K562 (cell line): ENCODE measurements at regions not wholly inside any gene's neighbourhood (a gene's known extent, or its start where the extent isn't known, plus 50 kb on each side); places are given as distances from the start of the nearest gene placed in this dataset.

Source experiments
- ATAC-seq: fragments of 200-7000 bp; cut with Tn5 transposase; 3 replicates; pipeline ENCODE4 v1.9.1; 2020; ENCODE audit warnings: moderate library complexity
- BruUV-seq: library from RNA; stranded (reverse); fragments of 400-500 nt; replicated peaks from 2 replicates; lab custom pipeline; 2021; lab: Mats Ljungman, UMichigan
- CTCF ChIA-PET: fragments of 300-600 bp; formaldehyde crosslinking; extraction: SDS; loops from one replicate; lab custom pipeline; 2021; ENCODE audit warnings: low intra/inter-chr PET ratio; lab: Yijun Ruan, JAX
- POLR2A ChIA-PET: fragments of 300-600, 350-650 bp; sonication (Branson Sonifier 250); formaldehyde crosslinking; extraction: SDS; loops from one replicate; lab custom pipeline; 2021; ENCODE audit warnings: antibody characterized with exemption, inconsistent platforms; lab: Yijun Ruan, JAX
- DNase-seq, 4 experiments: peaks; one replicate each; pipeline versions ENCODE4 v3.0.0 to v3.0.0-alpha.2; 2011 to 2018; ENCODE audit warnings: low spot score in 3 of 4, mixed read lengths in 3 of 4; ENCODE audit errors: extremely low read depth in 1 of 4
- FAIRE-seq: peaks from 2 replicates; lab custom pipeline; 2011; peaks lifted over from hg19 to GRCh38; lab: Jason Lieb, UNC
- H2AFZ ChIP-seq: 2 replicates; pipeline ENCODE4 v1.6.0; 2011; ENCODE audit warnings: low read depth, low read length, control low read depth, inconsistent platforms
- H3K27ac ChIP-seq: fragments of 200-600 bp; 3 replicates; pipeline ENCODE4 v1.8.0; 2011; ENCODE audit warnings: low read depth, mild to moderate bottlenecking, control low read depth, inconsistent platforms, low read length, moderate library complexity, mixed read lengths; ENCODE audit errors: extremely low read depth
- H3K27me3 ChIP-seq, 2 experiments: fragments of 300-600 bp in 1 of 2; 2 replicates in 1 of 2; 3 replicates in 1 of 2; pipeline versions ENCODE4 v1.6.0 to v1.8.0; 2011; ENCODE audit warnings: inconsistent platforms in 2 of 2, low read length in 2 of 2, mild to moderate bottlenecking in 1 of 2, mixed read lengths in 1 of 2, moderate library complexity in 1 of 2; ENCODE audit not compliant: control insufficient read depth in 2 of 2, insufficient read depth in 2 of 2
- H3K36me3 ChIP-seq: fragments of 300-600 bp; 3 replicates; pipeline ENCODE4 v1.8.0; 2011; ENCODE audit warnings: mild to moderate bottlenecking, low read length, inconsistent platforms; ENCODE audit not compliant: control insufficient read depth, insufficient read depth
- H3K4me1 ChIP-seq, 2 experiments: fragments of 200-600 bp in 1 of 2; replicated peaks in 1 of 2; 2 replicates in 1 of 2; 3 replicates in 1 of 2; pipeline versions ENCODE4 v1.5.1 to v1.8.0; 2011; ENCODE audit warnings: inconsistent platforms in 2 of 2, low read length in 2 of 2, mild to moderate bottlenecking in 1 of 2, mixed read lengths in 1 of 2, moderate library complexity in 1 of 2; ENCODE audit not compliant: control insufficient read depth in 2 of 2, insufficient read depth in 2 of 2
- H3K4me2 ChIP-seq: 2 replicates; pipeline ENCODE4 v1.6.1; 2011; ENCODE audit warnings: low read length, control low read depth, inconsistent platforms, mixed read lengths; ENCODE audit not compliant: insufficient read depth
- H3K4me3 ChIP-seq: fragments of 200-600 bp; sonication (generic), shearing (Covaris generic); 2 replicates; pipeline ENCODE4 v1.5.1; 2016; ENCODE audit warnings: control low read depth, inconsistent platforms
- H3K79me2 ChIP-seq: fragments of 200-600 bp; 3 replicates; pipeline ENCODE4 v1.8.0; 2011; ENCODE audit warnings: low read length, inconsistent platforms; ENCODE audit not compliant: control insufficient read depth, insufficient read depth
- H3K9ac ChIP-seq, 2 experiments: 2 replicates each; pipeline versions ENCODE4 v1.6.0 to v1.6.1; 2011; ENCODE audit warnings: low read depth in 2 of 2, low read length in 2 of 2, control low read depth in 1 of 2, inconsistent platforms in 1 of 2, mild to moderate bottlenecking in 1 of 2, mixed read lengths in 1 of 2; ENCODE audit not compliant: insufficient read depth in 1 of 2
- H3K9me1 ChIP-seq: one replicate; pipeline ENCODE4 v1.6.0; 2011; ENCODE audit warnings: inconsistent platforms, mild to moderate bottlenecking, low read length, moderate library complexity; ENCODE audit not compliant: control insufficient read depth, insufficient read depth
- H3K9me3 ChIP-seq: replicated peaks from 2 replicates; pipeline ENCODE4 v1.5.1; 2011; ENCODE audit warnings: low read depth, low read length, inconsistent platforms; ENCODE audit not compliant: control insufficient read depth, insufficient read depth
- H4K20me1 ChIP-seq: replicated peaks from 2 replicates; pipeline ENCODE4 v1.6.1; 2011; ENCODE audit warnings: low read length, inconsistent platforms, mixed read lengths; ENCODE audit not compliant: control insufficient read depth, insufficient read depth
- KAT2B ChIP-seq: IDR thresholded peaks from one replicate; pipeline ENCODE4 v1.6.1; 2012; ENCODE audit warnings: low read depth, mild to moderate bottlenecking, control low read depth, inconsistent platforms, low read length, moderate library complexity
- MAFG ChIP-seq: fragments of 450-650 bp; conservative IDR thresholded peaks from 2 replicates; pipeline ENCODE4 v1.6.1; 2016; ENCODE audit warnings: missing genetic modification characterization, missing compliant biosample characterization
- RBBP5 ChIP-seq: fragments of 200-600 bp; sonication (generic); IDR thresholded peaks from 2 replicates; pipeline ENCODE4 v1.6.1; 2012; ENCODE audit warnings: borderline replicate concordance, mild to moderate bottlenecking, low read length, control low read depth, inconsistent platforms; ENCODE audit not compliant: insufficient read depth, poor library complexity, severe bottlenecking
- RBM15 ChIP-seq: fragments of 200-400 bp; formaldehyde crosslinking; IDR thresholded peaks from 2 replicates; pipeline ENCODE4 v1.6.1; 2018; ENCODE audit warnings: mild to moderate bottlenecking, low read length, moderate library complexity; ENCODE audit not compliant: insufficient read depth
- SAFB2 ChIP-seq: fragments of 200-400 bp; formaldehyde crosslinking; IDR thresholded peaks from 2 replicates; pipeline ENCODE4 v1.6.1; 2018; ENCODE audit warnings: borderline replicate concordance, low read length, low read depth, moderate library complexity; ENCODE audit not compliant: severe bottlenecking
- TEAD4 ChIP-seq, 2 experiments: sonication (generic) in 1 of 2; formaldehyde crosslinking in 1 of 2; IDR thresholded peaks; 2 replicates each; pipeline versions ENCODE4 v1.6.1 to v1.8.0; 2012 to 2022; ENCODE audit warnings: borderline replicate concordance in 1 of 2, inconsistent platforms in 1 of 2, low read length in 1 of 2, mild to moderate bottlenecking in 1 of 2, missing genetic modification reagents in 1 of 2
- ZBTB8A ChIP-seq: fragments of 450-650 bp; IDR thresholded peaks from 2 replicates; pipeline ENCODE4 v1.6.1; 2018; ENCODE audit warnings: mild to moderate bottlenecking, moderate library complexity; ENCODE audit not compliant: partially characterized antibody
- ZNF184 ChIP-seq: sonication (generic); formaldehyde crosslinking; IDR thresholded peaks from 2 replicates; pipeline ENCODE4 v1.5.0; 2020; ENCODE audit warnings: missing genetic modification reagents
- ZNF316 ChIP-seq: fragments of 450-650 bp; IDR thresholded peaks from 2 replicates; pipeline ENCODE4 v1.6.1; 2016
- ZNF79 ChIP-seq: fragments of 250-450 bp; sonication (Bioruptor Pico); IDR thresholded peaks from 2 replicates; pipeline ENCODE4 v1.4.0; 2020; ENCODE audit warnings: low read depth, mild to moderate bottlenecking, moderate library complexity
- WGBS: fragments of 100-300 bp; shearing (Covaris generic); methylation state at CpG from one replicate; pipeline ENCODE4 v1.1.6; 2016; ENCODE audit warnings: low coverage, mixed read lengths; ENCODE audit not compliant: insufficient coverage; ENCODE audit errors: missing lambda C conversion rate; 5-methylcytosine and 5-hydroxymethylcytosine counted together
- in situ Hi-C: fragments of 300-500 bp; cut with MboI; formaldehyde crosslinking; loops from 4 replicates; pipeline ENCODE4 v1.15.0; 2018; ENCODE audit warnings: inconsistent platforms, mixed read lengths
- intact Hi-C: fragments of 100-400 bp; cut with micrococcal nuclease; formaldehyde crosslinking; loops from 2 replicates; pipeline ENCODE4 v1.14.2; 2022
- TF ChIP-seq, protein P1 (sequence below): sonication (generic); formaldehyde crosslinking; IDR thresholded peaks from 2 replicates; pipeline ENCODE4 v1.5.0; 2020; ENCODE audit warnings: missing genetic modification reagents
- TF ChIP-seq, protein P2 (sequence below): fragments of 450-650 bp; IDR thresholded peaks from 2 replicates; pipeline ENCODE4 v1.6.1; 2017; ENCODE audit warnings: mild to moderate bottlenecking, moderate library complexity

DNA sequence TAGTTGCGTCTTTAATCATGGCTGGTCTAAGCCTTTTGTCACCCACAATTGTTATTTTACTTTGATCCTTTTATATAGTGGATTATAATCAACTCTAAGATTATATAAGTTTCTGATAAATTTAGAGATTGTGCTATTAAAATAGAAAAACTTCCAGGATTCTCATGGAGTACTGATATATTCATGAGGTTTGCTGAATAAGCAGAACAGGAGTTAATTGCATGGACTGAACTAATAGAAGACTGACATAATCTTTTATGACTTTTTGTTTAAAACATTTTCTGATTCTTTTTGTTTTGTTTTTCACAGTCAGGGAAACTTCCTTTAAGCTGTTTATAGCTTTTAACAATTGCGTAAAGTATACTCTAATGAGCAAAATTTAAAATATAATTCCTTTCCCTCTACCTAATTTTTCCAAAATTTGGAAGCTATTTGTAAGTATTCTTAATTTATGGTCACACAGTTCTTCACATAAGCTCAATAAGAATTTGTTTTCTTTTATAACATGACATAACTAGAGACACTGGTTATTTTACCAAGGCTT lies 129.9 kb upstream of the TMEM260 start:
- TF ChIP-seq TEAD4 (IDR thresholded peaks at IDR 0.05; ENCODE audit: low read length) (no peak), TEAD4 (CRISPR knock-in tag; IDR thresholded peaks at IDR 0.05; ENCODE audit: borderline replicate concordance) (no peak), RBM15 (no peak), MAFG (tag) (no peak), ZNF316 (peak; percentile 24; the same call in 1 of the 2 replicates)
- no peaks in the 10 kb centered on the region for H3K79me2 ChIP-seq
- no peak overlapping the region for H3K4me3 ChIP-seq
- no peaks in the 10 kb centered on the region for H4K20me1 ChIP-seq
- H3K9me1 ChIP-seq: no peaks in the 10 kb centered on the region
- no peaks in the 10 kb centered on the region for H3K9me3 ChIP-seq
- no peak overlapping the region for H3K4me2 ChIP-seq
- no peaks in the 10 kb centered on the region for H3K4me1 ChIP-seq
- H3K27ac ChIP-seq: no peak overlapping the region
- WGBS: 0% methylated on average over 2 of the region's 2 CpGs
- CTCF ChIA-PET: no interaction called here
- H3K9ac ChIP-seq: no peak overlapping the region
- intact Hi-C loops: no loop called here
- H2AFZ ChIP-seq: no peak overlapping the region
- FAIRE-seq (no peak), DNase-seq (no peak), ATAC-seq (no peak)
- no peaks in the 10 kb centered on the region for H3K36me3 ChIP-seq
- H3K27me3 ChIP-seq: no peaks in the 10 kb centered on the region
- in situ Hi-C loops: no loop called here
- BruUV-seq: no TSS peak
- POLR2A ChIA-PET: no interaction called here

DNA sequence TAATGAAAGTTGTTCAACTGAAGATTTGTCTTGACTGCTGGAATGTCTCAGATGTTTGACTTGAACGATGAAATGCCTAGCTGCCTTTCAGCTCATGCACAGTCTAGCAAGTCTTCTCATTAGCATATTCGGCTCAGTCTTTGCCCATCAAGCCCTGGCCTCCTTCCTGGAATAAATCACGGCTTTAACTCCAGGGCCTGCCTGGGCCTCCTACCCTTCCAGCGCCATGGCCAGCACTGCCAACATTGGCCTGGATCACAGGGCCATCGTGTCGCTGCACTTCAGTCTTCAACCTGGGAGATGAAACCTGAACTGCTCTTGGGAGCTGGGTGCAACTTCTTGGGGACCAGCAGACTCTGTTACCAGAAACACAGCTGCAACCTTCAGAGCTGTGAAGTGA lies 126.7 kb upstream of the TMEM260 start:
- H3K9ac ChIP-seq: no peak overlapping the region
- no peaks in the 10 kb centered on the region for H3K9me3 ChIP-seq
- no peaks in the 10 kb centered on the region for H3K36me3 ChIP-seq
- no peak overlapping the region for H3K27ac ChIP-seq
- no peaks in the 10 kb centered on the region for H3K4me1 ChIP-seq
- POLR2A ChIA-PET: no interaction called here
- H4K20me1 ChIP-seq: no peaks in the 10 kb centered on the region
- H3K9me1 ChIP-seq: no peaks in the 10 kb centered on the region
- intact Hi-C loops: no loop called here
- no peak overlapping the region for H3K4me3 ChIP-seq
- BruUV-seq: no TSS peak
- TF ChIP-seq, protein P1, sequence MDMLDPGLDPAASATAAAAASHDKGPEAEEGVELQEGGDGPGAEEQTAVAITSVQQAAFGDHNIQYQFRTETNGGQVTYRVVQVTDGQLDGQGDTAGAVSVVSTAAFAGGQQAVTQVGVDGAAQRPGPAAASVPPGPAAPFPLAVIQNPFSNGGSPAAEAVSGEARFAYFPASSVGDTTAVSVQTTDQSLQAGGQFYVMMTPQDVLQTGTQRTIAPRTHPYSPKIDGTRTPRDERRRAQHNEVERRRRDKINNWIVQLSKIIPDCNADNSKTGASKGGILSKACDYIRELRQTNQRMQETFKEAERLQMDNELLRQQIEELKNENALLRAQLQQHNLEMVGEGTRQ (CRISPR knock-in tag): no peak
- no peak for TF ChIP-seq RBBP5
- TF ChIP-seq ZNF184 (CRISPR knock-in tag): no peak
- TF ChIP-seq, protein P2, sequence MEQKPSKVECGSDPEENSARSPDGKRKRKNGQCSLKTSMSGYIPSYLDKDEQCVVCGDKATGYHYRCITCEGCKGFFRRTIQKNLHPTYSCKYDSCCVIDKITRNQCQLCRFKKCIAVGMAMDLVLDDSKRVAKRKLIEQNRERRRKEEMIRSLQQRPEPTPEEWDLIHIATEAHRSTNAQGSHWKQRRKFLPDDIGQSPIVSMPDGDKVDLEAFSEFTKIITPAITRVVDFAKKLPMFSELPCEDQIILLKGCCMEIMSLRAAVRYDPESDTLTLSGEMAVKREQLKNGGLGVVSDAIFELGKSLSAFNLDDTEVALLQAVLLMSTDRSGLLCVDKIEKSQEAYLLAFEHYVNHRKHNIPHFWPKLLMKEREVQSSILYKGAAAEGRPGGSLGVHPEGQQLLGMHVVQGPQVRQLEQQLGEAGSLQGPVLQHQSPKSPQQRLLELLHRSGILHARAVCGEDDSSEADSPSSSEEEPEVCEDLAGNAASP: no peak
- TF ChIP-seq ZBTB8A: no peak
- no peak for TF ChIP-seq ZNF79 (CRISPR knock-in tag)
- TF ChIP-seq KAT2B: no peak
- TF ChIP-seq SAFB2: no peak
- no peaks in the 10 kb centered on the region for H3K79me2 ChIP-seq
- CTCF ChIA-PET: no interaction called here
- no peaks in the 10 kb centered on the region for H3K27me3 ChIP-seq
- FAIRE-seq (no peak), ATAC-seq (no peak), DNase-seq (no peak)
- WGBS: 1% methylated on average over 6 of the region's 6 CpGs
- in situ Hi-C loops: no loop called here
- no peak overlapping the region for H2AFZ ChIP-seq
- no peak overlapping the region for H3K4me2 ChIP-seq
